Breast epithelium (tissue), 3 donors: ENCODE measurements at regions not wholly inside any gene's neighbourhood (a gene's known extent, or its start where the extent isn't known, plus 50 kb on each side); places are given as distances from the start of the nearest gene placed in this dataset.

Source experiments
- POLR2AphosphoS5 ChIP-seq, 3 donors: sonication (generic); formaldehyde crosslinking; IDR thresholded peaks; one replicate each; pipeline ENCODE4 v1.6.1; 2017; ENCODE audit warnings: antibody characterized with exemption in 3 of 3
- TF ChIP-seq, protein P1 (sequence below), 3 donors: fragments of 450-650 bp; IDR thresholded peaks; one replicate each; pipeline ENCODE4 v1.5.1; 2016 to 2017; ENCODE audit warnings: antibody characterized with exemption in 3 of 3, mild to moderate bottlenecking in 3 of 3, moderate library complexity in 3 of 3

DNA sequence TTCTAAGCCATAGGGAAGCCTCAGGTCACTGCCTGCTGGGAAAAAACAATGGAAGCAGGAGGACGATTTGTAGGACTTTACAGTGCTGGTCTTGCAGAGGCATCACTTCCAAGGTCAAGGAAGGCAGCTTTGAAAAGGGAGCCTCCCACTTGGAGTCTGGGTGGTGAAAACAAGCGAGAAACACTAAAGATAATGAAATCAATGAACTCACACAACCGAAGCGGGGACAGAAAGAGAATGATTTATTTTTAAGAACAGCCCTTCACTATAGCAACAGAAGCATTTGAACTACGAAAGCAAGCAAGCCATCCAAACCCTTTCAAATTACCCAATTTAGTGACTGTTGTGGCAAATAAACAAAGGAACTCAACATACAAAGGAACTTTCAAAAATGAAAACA lies 227.5 kb downstream of the THBS2 start:
- TF ChIP-seq, protein P1, sequence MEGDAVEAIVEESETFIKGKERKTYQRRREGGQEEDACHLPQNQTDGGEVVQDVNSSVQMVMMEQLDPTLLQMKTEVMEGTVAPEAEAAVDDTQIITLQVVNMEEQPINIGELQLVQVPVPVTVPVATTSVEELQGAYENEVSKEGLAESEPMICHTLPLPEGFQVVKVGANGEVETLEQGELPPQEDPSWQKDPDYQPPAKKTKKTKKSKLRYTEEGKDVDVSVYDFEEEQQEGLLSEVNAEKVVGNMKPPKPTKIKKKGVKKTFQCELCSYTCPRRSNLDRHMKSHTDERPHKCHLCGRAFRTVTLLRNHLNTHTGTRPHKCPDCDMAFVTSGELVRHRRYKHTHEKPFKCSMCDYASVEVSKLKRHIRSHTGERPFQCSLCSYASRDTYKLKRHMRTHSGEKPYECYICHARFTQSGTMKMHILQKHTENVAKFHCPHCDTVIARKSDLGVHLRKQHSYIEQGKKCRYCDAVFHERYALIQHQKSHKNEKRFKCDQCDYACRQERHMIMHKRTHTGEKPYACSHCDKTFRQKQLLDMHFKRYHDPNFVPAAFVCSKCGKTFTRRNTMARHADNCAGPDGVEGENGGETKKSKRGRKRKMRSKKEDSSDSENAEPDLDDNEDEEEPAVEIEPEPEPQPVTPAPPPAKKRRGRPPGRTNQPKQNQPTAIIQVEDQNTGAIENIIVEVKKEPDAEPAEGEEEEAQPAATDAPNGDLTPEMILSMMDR (IDR thresholded peaks at IDR 0.05) = no peak
- no peak for TF ChIP-seq POLR2AphosphoS5 (IDR thresholded peaks at IDR 0.05)
